HG02610 (cell line): ENCODE measurements at regions not wholly inside any gene's neighbourhood (a gene's known extent, or its start where the extent isn't known, plus 50 kb on each side); places are given as distances from the start of the nearest gene placed in this dataset.
"Not testable (repeated sequence)": the region's sequence is repeated elsewhere in the genome, so short reads cannot be mapped to it uniquely, and the experiment has no call there.

ENCODE experiments used
- ATAC-seq: cut with Tn5 transposase; IDR thresholded peaks from one replicate; pipeline ENCODE4 v1.9.1; 2021; ENCODE audit warnings: mild to moderate bottlenecking, moderate library complexity; ENCODE audit not compliant: unreplicated experiment

GRCh38 chr18:55988537-55988936 lies 400.5 kb upstream of the TCF4 start:
- no peak for ATAC-seq

GRCh38 chr18:55983433-55983832 lies 395.4 kb upstream of the TCF4 start:
- ATAC-seq, result no peak

- no peak for ATAC-seq
Observed at GRCh38 chr18:55982992-55983391, 395.0 kb upstream of the TCF4 start.

DNA sequence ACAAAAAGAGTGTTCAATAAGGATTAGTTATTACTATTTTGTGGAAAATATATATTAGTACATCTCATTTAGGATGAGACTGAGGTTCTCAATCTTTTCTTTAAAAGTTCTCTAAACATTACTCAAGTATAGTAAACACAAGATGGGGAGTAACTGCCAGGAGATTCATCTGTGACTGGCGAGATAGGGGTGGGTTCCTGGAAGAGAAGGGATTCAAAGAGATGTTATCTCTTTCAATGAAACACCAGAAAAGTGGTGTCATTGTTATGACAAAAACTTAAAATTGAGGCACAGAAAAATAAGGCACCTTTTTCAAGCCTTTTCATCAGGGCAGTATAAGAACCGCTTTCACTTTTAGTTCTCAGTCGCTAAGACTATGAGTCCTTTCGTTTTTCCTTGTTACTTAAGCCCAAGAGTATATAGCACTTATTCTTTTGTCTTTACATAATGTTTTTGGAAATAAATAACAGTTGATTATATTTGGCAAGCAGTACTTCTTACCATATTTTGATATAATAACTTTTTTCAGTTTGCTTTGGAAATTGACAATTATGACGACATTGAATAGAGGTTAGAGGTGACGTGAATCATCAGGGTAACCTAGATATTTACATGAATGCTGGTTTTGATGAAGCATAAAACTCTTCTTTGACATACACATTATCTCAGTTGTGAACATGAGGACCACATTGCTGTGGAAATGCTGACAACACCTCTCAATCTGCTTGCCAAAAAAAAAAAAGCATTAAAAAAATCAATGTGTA lies 393.9 kb upstream of the TCF4 start:
- ATAC-seq, result no peak

DNA sequence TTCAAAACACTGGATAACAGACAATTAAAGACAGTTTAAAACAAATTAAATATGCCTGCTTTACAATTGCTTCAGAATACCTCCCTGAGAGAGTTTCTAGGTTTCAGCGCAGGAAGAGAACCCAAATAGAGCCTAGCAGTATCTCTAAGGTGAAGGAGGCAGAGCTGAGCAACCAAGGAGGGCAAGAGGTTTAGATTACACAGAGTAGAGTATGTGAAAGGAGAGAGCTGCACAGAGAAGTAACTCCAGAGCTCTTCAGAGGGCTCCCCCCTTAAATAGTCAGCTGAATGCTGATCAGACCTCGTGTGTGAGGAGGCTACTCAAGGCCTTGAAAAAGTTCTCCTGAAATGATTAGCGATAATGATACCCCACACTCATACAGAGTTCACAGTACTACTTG lies 386.5 kb upstream of the TCF4 start:
- ATAC-seq, result no peak

DNA sequence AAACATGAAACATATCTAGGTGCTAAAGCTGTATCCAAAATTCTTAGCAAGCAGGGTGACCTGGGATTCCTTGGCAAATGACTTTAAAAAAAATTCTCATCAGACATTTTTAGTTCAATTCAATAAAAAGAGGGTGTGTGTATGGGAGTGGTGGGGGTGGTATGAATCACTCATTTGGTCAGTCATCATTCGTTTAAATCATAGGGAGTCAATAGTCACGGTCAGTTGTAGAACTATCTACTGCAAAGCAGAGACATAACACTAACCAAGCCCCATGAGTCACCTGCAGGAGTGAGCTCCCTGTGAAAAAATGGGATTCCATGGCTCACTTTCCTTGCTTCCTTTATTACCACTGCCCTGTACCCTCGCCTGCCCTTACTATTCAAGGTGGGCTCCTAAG lies 380.6 kb upstream of the TCF4 start:
- ATAC-seq, result no peak

DNA sequence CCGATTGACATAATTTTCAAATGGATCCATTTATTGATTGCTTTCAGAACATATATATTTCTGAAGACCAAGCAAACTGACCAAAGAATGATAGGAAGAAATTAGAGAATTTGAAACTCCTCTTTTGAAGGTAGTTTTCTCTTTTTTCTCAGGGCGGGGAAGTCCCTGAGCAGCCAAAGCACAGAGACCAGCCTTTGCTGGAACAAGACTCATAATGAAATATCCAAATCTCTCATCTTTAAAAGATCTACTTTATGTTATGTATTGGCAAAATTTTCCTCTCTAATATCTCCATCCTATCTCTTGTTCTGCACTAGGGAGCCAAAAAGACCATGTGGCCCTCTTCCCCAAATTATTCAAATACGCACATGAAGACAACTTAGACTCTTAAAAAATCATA lies 379.0 kb upstream of the TCF4 start:
- ATAC-seq, result no peak

DNA sequence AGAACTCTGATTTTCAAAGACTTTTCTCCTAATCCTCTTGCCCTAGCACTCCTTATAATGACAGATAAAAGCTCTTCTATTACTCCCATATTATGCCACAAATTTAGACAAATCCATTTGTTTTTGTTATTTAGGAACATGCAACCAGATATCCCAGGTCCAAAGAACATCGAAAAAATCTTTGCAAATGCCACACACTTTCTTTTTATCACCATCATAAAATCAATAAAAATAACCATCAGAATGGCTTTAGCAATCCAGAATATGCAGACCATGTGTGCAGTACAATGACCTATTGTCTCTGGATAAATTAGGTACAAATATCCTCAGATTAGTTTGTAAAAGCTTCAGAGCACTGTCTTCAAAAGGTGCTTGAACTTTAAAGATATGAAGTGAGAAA lies 376.2 kb upstream of the TCF4 start:
- ATAC-seq, result no peak

GRCh38 chr18:55953326-55953725 lies 365.3 kb upstream of the TCF4 start:
- no peak for ATAC-seq

DNA sequence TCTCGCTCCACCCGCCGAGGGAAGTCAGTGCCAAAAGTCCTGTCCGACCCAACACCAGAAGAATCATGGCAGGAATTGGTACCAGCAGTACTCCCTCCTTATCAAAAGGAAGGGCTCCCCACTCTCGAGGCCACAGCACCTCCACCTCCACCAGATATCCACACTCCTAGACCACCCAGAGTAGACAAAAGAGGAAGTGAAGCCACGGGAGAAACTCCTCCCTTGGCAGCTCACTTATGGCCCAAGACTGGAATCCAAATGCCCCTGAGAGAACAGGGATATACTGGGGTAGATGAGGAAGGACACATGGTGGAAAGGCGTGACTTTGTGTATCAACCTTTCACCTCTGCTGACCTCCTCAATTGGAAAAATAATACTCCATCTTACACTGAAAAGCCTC lies 363.7 kb upstream of the TCF4 start:
- ATAC-seq, result not testable (repeated sequence)

DNA sequence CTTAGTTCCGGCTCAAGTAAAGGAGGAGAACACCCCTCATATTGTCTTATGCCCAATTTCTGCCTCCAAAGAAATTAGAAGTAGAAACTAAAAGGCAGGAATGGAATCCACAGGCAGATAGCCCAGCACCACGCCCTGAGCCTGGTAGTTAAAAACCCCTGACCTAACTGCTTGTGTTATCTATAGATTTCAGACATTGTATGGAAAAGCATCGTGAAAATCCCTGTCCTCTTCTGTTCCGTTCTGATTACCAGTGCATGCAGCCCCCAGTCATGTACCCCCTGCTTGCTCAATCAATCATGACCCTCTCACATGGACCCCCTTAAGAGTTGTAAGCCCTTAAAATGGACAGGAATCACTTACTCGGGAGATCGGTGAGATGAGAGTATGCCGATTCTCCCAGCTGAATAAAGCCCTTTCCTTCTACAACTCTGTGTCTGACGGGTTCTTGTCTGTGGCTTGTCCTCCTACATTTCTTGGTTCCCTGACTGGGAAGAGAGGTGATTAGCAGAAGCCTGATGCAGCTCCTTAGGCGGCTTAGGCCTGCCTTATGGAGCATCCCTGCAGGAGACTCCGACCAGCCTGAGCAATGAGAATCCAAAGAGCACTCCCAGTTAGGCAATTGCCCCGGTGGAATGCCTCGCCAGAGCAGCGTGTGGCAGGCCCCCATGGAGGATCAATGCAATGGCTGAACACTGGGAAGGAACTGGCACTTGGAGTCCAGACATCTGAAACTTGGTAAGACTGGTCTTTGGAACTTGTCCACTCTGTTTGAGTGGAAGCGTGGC lies 362.6 kb upstream of the TCF4 start:
- ATAC-seq, result no peak

DNA sequence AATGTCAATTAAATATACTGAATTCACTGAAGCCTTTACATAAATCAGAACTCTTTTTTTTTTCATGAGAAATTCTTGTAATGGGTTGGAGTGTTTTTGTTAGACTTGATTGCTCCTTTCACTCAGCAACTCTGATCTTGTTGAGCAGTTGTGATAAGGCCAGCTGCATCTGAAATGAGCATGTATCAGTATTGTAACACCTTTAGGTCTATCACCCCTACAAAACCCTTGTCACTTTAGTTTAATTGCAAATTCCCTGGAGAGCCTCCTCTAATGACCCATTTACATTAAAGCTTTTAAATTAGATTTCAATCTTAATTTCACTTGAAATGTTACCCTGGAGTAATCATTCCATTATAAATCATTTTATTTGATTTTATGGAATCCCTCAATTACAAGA lies 346.8 kb upstream of the TCF4 start:
- no peak for ATAC-seq

- ATAC-seq, result no peak
Observed at GRCh38 chr18:55932675-55933074, 344.7 kb upstream of the TCF4 start.

DNA sequence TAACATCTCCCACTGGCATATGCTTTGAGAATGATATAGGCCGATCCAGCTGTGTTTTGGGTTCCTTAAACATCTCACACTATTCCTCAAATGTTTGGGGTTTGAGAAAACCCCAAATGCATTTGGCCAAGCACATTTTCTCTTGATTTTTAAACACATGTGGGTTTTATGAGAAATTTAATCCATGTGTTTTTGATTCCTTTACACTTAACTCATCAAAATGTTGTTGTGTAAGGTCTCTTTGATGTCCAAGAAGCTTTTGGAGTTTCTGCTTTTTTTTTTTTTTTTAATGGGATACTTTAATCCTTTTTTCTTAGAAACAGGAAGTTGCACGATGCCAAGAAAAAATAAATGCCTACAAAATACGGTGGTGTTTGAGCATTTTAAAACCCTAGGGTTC lies 339.8 kb upstream of the TCF4 start:
- no peak for ATAC-seq

- no peak for ATAC-seq
Observed at GRCh38 chr18:55925772-55926171, 337.8 kb upstream of the TCF4 start.

- ATAC-seq, result no peak
Observed at GRCh38 chr18:55920063-55920462, 332.1 kb upstream of the TCF4 start.

GRCh38 chr18:55918444-55918843 lies 330.5 kb upstream of the TCF4 start:
- ATAC-seq, result no peak

- no peak for ATAC-seq
Observed at GRCh38 chr18:55912919-55913318, 324.9 kb upstream of the TCF4 start.

GRCh38 chr18:55912071-55912470 lies 324.1 kb upstream of the TCF4 start:
- ATAC-seq, result no peak

- ATAC-seq, result no peak
Observed at GRCh38 chr18:55910296-55910695, 322.3 kb upstream of the TCF4 start.

DNA sequence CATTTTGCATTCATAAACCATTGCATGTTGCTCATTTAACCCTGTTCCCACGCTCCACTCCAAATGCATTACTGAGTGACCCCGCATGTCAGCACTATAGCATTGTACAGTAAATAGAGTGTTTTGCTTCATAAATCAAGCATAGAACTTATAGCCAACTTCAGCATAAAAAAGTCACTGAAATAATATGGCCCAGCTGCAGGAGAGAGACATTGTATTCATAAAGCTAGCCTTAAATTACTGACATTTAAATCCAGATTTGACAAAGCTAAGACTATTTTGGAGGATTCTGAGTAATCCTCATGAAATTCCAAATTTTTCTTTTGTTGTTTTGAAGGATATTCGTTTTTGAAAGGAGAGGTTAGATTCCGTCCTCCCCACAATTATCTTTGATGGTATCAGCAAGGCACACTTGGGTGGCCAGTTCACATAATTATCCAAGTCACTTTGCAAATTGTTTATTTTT lies 320.9 kb upstream of the TCF4 start:
- ATAC-seq, result no peak

GRCh38 chr18:55907453-55908175 lies 319.6 kb upstream of the TCF4 start:
- no peak for ATAC-seq
